ENCODE measurements at regions not wholly inside any gene's neighbourhood (a gene's known extent, or its start where the extent isn't known, plus 50 kb on each side); places are given as distances from the start of the nearest gene placed in this dataset.

DNA sequence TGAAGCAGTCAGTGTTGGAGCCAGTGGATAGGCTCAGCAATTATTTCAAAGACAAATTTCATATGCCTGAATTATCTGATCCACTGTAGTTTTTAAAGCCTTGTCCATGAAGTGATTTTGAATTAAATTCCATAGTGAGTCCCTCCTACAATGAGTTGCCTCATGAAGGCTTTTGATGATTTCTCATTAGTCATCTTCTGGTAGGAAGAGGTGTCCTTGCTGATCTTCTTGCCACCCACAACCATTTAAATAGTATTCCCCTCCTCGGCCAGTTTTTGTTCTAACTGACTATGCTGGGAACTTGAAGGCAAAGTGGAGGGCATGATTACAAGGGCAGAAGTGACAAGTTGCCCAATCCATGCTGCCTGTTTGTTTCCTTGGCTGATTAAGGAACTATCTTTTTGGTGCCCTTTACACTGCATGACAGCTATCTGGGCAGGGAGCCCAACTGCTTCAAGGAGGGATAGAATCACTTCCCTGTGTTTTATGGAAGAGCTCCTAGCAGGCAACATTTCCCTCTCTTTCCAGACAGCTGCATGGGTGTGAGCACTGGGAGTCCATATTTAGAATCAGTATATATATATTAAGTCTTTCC, 617.5 kb downstream of the ZPLD1 start:
- Mint-ChIP-seq H3K9me3 (no peaks in the 10 kb centered on the region), H3K4me3 (no peak overlapping the region), H3K4me1 (ENCODE audit: unreplicated experiment) (peaks cover 20% of the 10 kb centered on the region), H3K27me3 (no peaks in the 10 kb centered on the region), H3K27ac (no peak overlapping the region), H3K36me3 (no peaks in the 10 kb centered on the region)
- DNase-seq (ENCODE audit: extremely low spot score, unreplicated experiment) = no peak
- TF ChIP-seq CTCF (conservative IDR thresholded peaks at IDR 0.05) = no peak

DNA sequence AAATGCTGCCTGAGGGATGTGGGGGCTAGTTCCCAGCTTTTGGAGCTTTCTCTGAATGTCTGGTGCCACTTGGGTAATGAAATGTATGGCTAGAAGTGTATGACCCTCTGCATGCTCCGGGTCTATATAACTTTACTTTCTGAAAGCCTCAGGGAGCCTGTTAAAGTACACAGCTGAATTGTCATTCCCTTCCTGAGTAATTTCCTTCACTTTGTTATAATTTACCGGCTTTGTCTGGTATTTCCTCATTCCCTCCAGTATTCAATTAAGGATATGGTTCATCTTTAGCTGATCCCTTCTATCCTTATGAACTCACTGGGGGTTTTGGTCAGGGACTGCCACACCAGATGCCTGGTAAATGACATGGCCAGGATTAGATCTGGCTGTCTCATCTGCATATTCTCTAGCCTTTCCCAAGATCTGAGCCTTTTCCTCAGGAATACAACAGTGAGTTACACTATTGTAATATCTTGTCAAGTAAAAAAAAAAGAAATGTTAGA, 620.3 kb downstream of the ZPLD1 start:
- Mint-ChIP-seq H3K36me3 (no peaks in the 10 kb centered on the region), H3K27ac (no peak overlapping the region), H3K4me1 (ENCODE audit: unreplicated experiment) (peaks cover 16% of the 10 kb centered on the region), H3K4me3 (no peak overlapping the region), H3K9me3 (no peaks in the 10 kb centered on the region), H3K27me3 (no peaks in the 10 kb centered on the region)
- no peak for DNase-seq (ENCODE audit: extremely low spot score, unreplicated experiment)
- TF ChIP-seq CTCF (conservative IDR thresholded peaks at IDR 0.05) = no peak

GRCh38 chr3:103056542-103056941, 621.7 kb downstream of the ZPLD1 start:
- no peak for TF ChIP-seq CTCF (conservative IDR thresholded peaks at IDR 0.05)
- H3K27me3 Mint-ChIP-seq = no peaks in the 10 kb centered on the region
- peak overlapping the region; percentile 75 for H3K27ac Mint-ChIP-seq
- H3K36me3 Mint-ChIP-seq = no peaks in the 10 kb centered on the region
- H3K4me3 Mint-ChIP-seq = no peak overlapping the region
- no peaks in the 10 kb centered on the region for H3K9me3 Mint-ChIP-seq
- no peak for DNase-seq (ENCODE audit: extremely low spot score, unreplicated experiment)
- H3K4me1 Mint-ChIP-seq (ENCODE audit: unreplicated experiment) = peaks cover 16% of the 10 kb centered on the region

- Mint-ChIP-seq H3K27ac (peak overlapping the region; percentile 75), H3K4me1 (ENCODE audit: unreplicated experiment) (peaks cover 16% of the 10 kb centered on the region), H3K36me3 (no peaks in the 10 kb centered on the region), H3K27me3 (no peaks in the 10 kb centered on the region), H3K9me3 (no peaks in the 10 kb centered on the region), H3K4me3 (no peak overlapping the region)
- DNase-seq (ENCODE audit: extremely low spot score, unreplicated experiment) = no peak
- TF ChIP-seq CTCF (conservative IDR thresholded peaks at IDR 0.05) = no peak
Measured at GRCh38 chr3:103057003-103057402, 622.2 kb downstream of the ZPLD1 start.

- H3K27ac Mint-ChIP-seq = no peak overlapping the region
- no peak for TF ChIP-seq CTCF (conservative IDR thresholded peaks at IDR 0.05)
- no peak overlapping the region for H3K4me3 Mint-ChIP-seq
- H3K9me3 Mint-ChIP-seq = no peaks in the 10 kb centered on the region
- no peak for DNase-seq (ENCODE audit: extremely low spot score, unreplicated experiment)
- H3K4me1 Mint-ChIP-seq (ENCODE audit: unreplicated experiment) = peaks cover 16% of the 10 kb centered on the region
- no peaks in the 10 kb centered on the region for H3K36me3 Mint-ChIP-seq
- no peaks in the 10 kb centered on the region for H3K27me3 Mint-ChIP-seq
Measured at GRCh38 chr3:103057487-103057886, 622.7 kb downstream of the ZPLD1 start.

Data from type B pancreatic cell (in vitro differentiated cells).